AG04449 (cell line): ENCODE measurements at regions not wholly inside any gene's neighbourhood (a gene's known extent, or its start where the extent isn't known, plus 50 kb on each side); places are given as distances from the start of the nearest gene placed in this dataset.

ENCODE experiments used
- CTCF ChIA-PET: fragments of 350-600 bp; formaldehyde crosslinking; extraction: SDS; loops from one replicate; lab custom pipeline; 2021; ENCODE audit warnings: antibody characterized with exemption; lab: Yijun Ruan, JAX
- POLR2A ChIA-PET: fragments of 400-600, 350-600 bp; formaldehyde crosslinking; extraction: SDS; loops from one replicate; lab custom pipeline; 2020; ENCODE audit warnings: antibody characterized with exemption, inconsistent platforms; lab: Yijun Ruan, JAX
- DNase-seq: peaks from one replicate; pipeline ENCODE4 v3.0.0-alpha.2; 2010; ENCODE audit warnings: low read depth, low spot score
- H3K4me3 ChIP-seq: 2 replicates; pipeline ENCODE4 v1.5.1; 2011; ENCODE audit warnings: low read depth, mild to moderate bottlenecking, control low read depth, low read length
- TF ChIP-seq, protein P1 (sequence below): IDR thresholded peaks from one replicate; pipeline ENCODE4 v1.5.1; 2011; ENCODE audit warnings: mild to moderate bottlenecking, moderate library complexity, low read length, control low read depth, inconsistent platforms; ENCODE audit not compliant: insufficient read depth; ENCODE audit errors: missing control alignments

GRCh38 chr4:157459785-157460184 lies 239.3 kb downstream of the GRIA2 start:
- no peak for DNase-seq
- TF ChIP-seq, protein P1, sequence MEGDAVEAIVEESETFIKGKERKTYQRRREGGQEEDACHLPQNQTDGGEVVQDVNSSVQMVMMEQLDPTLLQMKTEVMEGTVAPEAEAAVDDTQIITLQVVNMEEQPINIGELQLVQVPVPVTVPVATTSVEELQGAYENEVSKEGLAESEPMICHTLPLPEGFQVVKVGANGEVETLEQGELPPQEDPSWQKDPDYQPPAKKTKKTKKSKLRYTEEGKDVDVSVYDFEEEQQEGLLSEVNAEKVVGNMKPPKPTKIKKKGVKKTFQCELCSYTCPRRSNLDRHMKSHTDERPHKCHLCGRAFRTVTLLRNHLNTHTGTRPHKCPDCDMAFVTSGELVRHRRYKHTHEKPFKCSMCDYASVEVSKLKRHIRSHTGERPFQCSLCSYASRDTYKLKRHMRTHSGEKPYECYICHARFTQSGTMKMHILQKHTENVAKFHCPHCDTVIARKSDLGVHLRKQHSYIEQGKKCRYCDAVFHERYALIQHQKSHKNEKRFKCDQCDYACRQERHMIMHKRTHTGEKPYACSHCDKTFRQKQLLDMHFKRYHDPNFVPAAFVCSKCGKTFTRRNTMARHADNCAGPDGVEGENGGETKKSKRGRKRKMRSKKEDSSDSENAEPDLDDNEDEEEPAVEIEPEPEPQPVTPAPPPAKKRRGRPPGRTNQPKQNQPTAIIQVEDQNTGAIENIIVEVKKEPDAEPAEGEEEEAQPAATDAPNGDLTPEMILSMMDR, result no peak
- no peak overlapping the region for H3K4me3 ChIP-seq
- POLR2A ChIA-PET, result no interaction called here
- CTCF ChIA-PET, result no interaction called here

DNA sequence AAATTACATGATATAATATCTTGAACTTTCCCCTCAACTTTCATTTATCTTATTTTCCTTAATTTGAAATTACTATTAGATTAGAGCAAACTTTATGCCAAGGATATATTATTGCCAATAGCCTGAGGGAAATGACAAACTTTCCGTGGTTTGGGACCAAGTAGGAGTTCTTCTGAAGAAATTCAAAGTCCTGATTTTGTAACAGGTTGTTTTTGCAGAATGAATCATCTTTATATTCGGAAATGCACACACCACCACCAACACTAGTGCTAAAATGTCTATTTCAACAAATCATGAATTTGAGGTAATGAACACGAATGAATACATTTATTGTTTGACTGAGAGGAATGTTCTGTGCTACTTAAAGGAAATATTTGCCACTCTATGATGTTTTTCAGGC lies 226.7 kb downstream of the GRIA2 start:
- TF ChIP-seq, protein P1, result no peak
- DNase-seq, result no peak
- ChIA-PET POLR2A (no interaction called here), CTCF (no interaction called here)
- no peak overlapping the region for H3K4me3 ChIP-seq

DNA sequence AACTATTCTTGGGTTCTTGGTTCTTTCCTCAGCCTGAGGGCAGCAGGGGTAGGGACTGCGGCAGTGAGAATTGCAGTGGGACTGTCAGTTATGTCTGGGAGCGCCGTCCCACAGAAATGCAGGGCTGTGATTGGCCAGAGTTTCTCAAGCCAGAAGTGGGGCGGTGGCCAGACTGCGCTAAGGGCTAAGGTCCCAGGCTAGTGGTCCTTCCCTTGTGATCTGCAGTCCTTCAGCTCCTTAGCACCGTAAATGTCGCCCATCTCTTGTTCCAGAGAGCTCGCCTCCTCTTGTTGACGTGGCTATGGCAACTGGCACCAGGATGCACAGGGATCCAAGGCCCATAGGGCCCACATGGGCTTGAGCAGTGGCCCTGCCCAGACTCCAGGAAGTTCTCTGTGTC lies 223.5 kb downstream of the GRIA2 start:
- CTCF ChIA-PET, result no interaction called here
- no peak for DNase-seq
- TF ChIP-seq, protein P1, result no peak
- POLR2A ChIA-PET, result no interaction called here
- H3K4me3 ChIP-seq, result no peak overlapping the region

GRCh38 chr4:157443537-157443936 lies 223.0 kb downstream of the GRIA2 start:
- POLR2A ChIA-PET, result no interaction called here
- no peak overlapping the region for H3K4me3 ChIP-seq
- CTCF ChIA-PET, result no interaction called here
- DNase-seq, result no peak
- TF ChIP-seq, protein P1, result no peak

- CTCF ChIA-PET, result no interaction called here
- TF ChIP-seq, protein P1, result no peak
- no peak for DNase-seq
- POLR2A ChIA-PET, result no interaction called here
- H3K4me3 ChIP-seq, result no peak overlapping the region
Measured at GRCh38 chr4:157425897-157426296, 205.4 kb downstream of the GRIA2 start.

GRCh38 chr4:157423526-157424020 lies 203.0 kb downstream of the GRIA2 start:
- no peak overlapping the region for H3K4me3 ChIP-seq
- POLR2A ChIA-PET, result no interaction called here
- no peak for DNase-seq
- TF ChIP-seq, protein P1, result no peak
- CTCF ChIA-PET, result no interaction called here
